Esophagus muscularis mucosa (tissue), 3 donors: ENCODE measurements at regions not wholly inside any gene's neighbourhood (a gene's known extent, or its start where the extent isn't known, plus 50 kb on each side); places are given as distances from the start of the nearest gene placed in this dataset.

Experiments
- POLR2AphosphoS5 ChIP-seq, 2 donors: sonication (generic); formaldehyde crosslinking; IDR thresholded peaks; one replicate each; pipeline ENCODE4 v1.6.1; 2017; ENCODE audit warnings: antibody characterized with exemption in 2 of 2
- TF ChIP-seq, protein P1 (sequence below), 3 experiments: fragments of 200-600 bp in 2 of 3; fragments of 450-650 bp in 1 of 3; sonication (generic) in 2 of 3; IDR thresholded peaks; one replicate each; pipeline ENCODE4 v1.5.1; 2017 to 2019; ENCODE audit warnings: antibody characterized with exemption in 3 of 3, mild to moderate bottlenecking in 2 of 3, moderate library complexity in 1 of 3

GRCh38 chr2:56807861-56808260 lies 624.1 kb downstream of the CCDC85A start:
- TF ChIP-seq, protein P1, sequence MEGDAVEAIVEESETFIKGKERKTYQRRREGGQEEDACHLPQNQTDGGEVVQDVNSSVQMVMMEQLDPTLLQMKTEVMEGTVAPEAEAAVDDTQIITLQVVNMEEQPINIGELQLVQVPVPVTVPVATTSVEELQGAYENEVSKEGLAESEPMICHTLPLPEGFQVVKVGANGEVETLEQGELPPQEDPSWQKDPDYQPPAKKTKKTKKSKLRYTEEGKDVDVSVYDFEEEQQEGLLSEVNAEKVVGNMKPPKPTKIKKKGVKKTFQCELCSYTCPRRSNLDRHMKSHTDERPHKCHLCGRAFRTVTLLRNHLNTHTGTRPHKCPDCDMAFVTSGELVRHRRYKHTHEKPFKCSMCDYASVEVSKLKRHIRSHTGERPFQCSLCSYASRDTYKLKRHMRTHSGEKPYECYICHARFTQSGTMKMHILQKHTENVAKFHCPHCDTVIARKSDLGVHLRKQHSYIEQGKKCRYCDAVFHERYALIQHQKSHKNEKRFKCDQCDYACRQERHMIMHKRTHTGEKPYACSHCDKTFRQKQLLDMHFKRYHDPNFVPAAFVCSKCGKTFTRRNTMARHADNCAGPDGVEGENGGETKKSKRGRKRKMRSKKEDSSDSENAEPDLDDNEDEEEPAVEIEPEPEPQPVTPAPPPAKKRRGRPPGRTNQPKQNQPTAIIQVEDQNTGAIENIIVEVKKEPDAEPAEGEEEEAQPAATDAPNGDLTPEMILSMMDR (IDR thresholded peaks at IDR 0.05): no peak
- no peak for TF ChIP-seq POLR2AphosphoS5 (IDR thresholded peaks at IDR 0.05)
